ENCODE measurements at regions not wholly inside any gene's neighbourhood (a gene's known extent, or its start where the extent isn't known, plus 50 kb on each side); places are given as distances from the start of the nearest gene placed in this dataset.
"Not testable (repeated sequence)": the region's sequence is repeated elsewhere in the genome, so short reads cannot be mapped to it uniquely, and the experiment has no call there.

- DNase-seq (no peak), ATAC-seq (no peak)
- ChIA-PET CTCF (no interaction called here), POLR2A (no interaction called here)
- no peak overlapping the region for H3K27ac Mint-ChIP-seq
- H3K36me3 Mint-ChIP-seq (ENCODE audit: low read depth), result no peaks in the 10 kb centered on the region
- peaks cover 6% of the 10 kb centered on the region for H3K27me3 Mint-ChIP-seq
- no peaks in the 10 kb centered on the region for H3K9me3 Mint-ChIP-seq (ENCODE audit: low read depth)
- intact Hi-C loops (cut with DNase I, micrococcal nuclease), result no loop called here
- H3K4me1 Mint-ChIP-seq, result no peaks in the 10 kb centered on the region
- H3K4me3 Mint-ChIP-seq, result no peak overlapping the region
Observed at GRCh38 chr18:78868330-78869316, 111.0 kb upstream of the SALL3 start.

- POLR2A ChIA-PET, result no interaction called here
- intact Hi-C loops (cut with DNase I, micrococcal nuclease), result loop anchor here (10.0 kb wide), 2 partner anchors 373 to 773 kb away; no protein-coding TSS in a partner anchor
- Mint-ChIP-seq H3K27ac (no peak overlapping the region), H3K4me3 (no peak overlapping the region), H3K9me3 (ENCODE audit: low read depth) (no peaks in the 10 kb centered on the region), H3K27me3 (peaks cover 6% of the 10 kb centered on the region), H3K36me3 (ENCODE audit: low read depth) (no peaks in the 10 kb centered on the region), H3K4me1 (no peaks in the 10 kb centered on the region)
- DNase-seq (no peak), ATAC-seq (no peak)
- CTCF ChIA-PET, result no interaction called here
Observed at GRCh38 chr18:78871618-78872017, 108.0 kb upstream of the SALL3 start.

GRCh38 chr18:78873926-78874500, 105.6 kb upstream of the SALL3 start:
- DNase-seq, result no peak

GRCh38 chr18:78875016-78875777, 104.4 kb upstream of the SALL3 start:
- DNase-seq (peak; percentile 65), ATAC-seq (peak; percentile 39)
- no peaks in the 10 kb centered on the region for H3K36me3 Mint-ChIP-seq (ENCODE audit: low read depth)
- intact Hi-C loops (cut with DNase I, micrococcal nuclease), result loop anchor here (1.0 to 10.0 kb wide), 6 partner anchors 111 to 770 kb away; no protein-coding TSS in a partner anchor
- H3K27me3 Mint-ChIP-seq, result peaks cover 12% of the 10 kb centered on the region
- ChIA-PET CTCF (interaction anchor here (0.6 to 2.2 kb wide), 7 partner anchors 8 to 857 kb away, joined by 3 to 8 read pairs (median 4); no protein-coding TSS in a partner anchor), POLR2A (no interaction called here)
- no peak overlapping the region for H3K4me3 Mint-ChIP-seq
- no peaks in the 10 kb centered on the region for H3K4me1 Mint-ChIP-seq
- H3K27ac Mint-ChIP-seq, result no peak overlapping the region
- H3K9me3 Mint-ChIP-seq (ENCODE audit: low read depth), result no peaks in the 10 kb centered on the region

More at GRCh38 chr18:78873926-78874500, 105.6 kb upstream of the SALL3 start:
- Mint-ChIP-seq H3K27me3 (peaks cover 12% of the 10 kb centered on the region), H3K4me3 (no peak overlapping the region), H3K4me1 (no peaks in the 10 kb centered on the region), H3K27ac (no peak overlapping the region), H3K9me3 (ENCODE audit: low read depth) (no peaks in the 10 kb centered on the region), H3K36me3 (ENCODE audit: low read depth) (no peaks in the 10 kb centered on the region)
- ChIA-PET CTCF (interaction anchor here (0.6 to 1.6 kb wide), 3 partner anchors 8 to 367 kb away, joined by 3 read pairs; no protein-coding TSS in a partner anchor), POLR2A (interaction anchor here (0.6 kb wide), 1 partner anchor 528 kb away, joined by 4 read pairs; no protein-coding TSS in a partner anchor)
- intact Hi-C loops (cut with DNase I, micrococcal nuclease), result loop anchor here (10.0 kb wide), 2 partner anchors 371 to 771 kb away; no protein-coding TSS in a partner anchor
- no peak for ATAC-seq

GRCh38 chr18:78875778-78876650, 103.6 kb upstream of the SALL3 start:
- no peak overlapping the region for H3K27ac Mint-ChIP-seq
- H3K4me3 Mint-ChIP-seq, result no peak overlapping the region
- H3K36me3 Mint-ChIP-seq (ENCODE audit: low read depth), result no peaks in the 10 kb centered on the region
- ATAC-seq (no peak), DNase-seq (no peak)
- ChIA-PET CTCF (interaction anchor here (0.6 to 2.2 kb wide), 5 partner anchors 8 to 858 kb away, joined by 3 to 8 read pairs (median 4); no protein-coding TSS in a partner anchor), POLR2A (no interaction called here)
- no peaks in the 10 kb centered on the region for H3K4me1 Mint-ChIP-seq
- H3K27me3 Mint-ChIP-seq, result peaks cover 12% of the 10 kb centered on the region
- intact Hi-C loops (cut with DNase I, micrococcal nuclease), result loop anchor here (1.0 to 10.0 kb wide), 6 partner anchors 110 to 769 kb away; no protein-coding TSS in a partner anchor
- no peaks in the 10 kb centered on the region for H3K9me3 Mint-ChIP-seq (ENCODE audit: low read depth)

GRCh38 chr18:78876868-78877267, 102.8 kb upstream of the SALL3 start:
- POLR2A ChIA-PET, result no interaction called here
- no peak for ATAC-seq
- CTCF ChIA-PET, result interaction anchor here (1.0 to 2.2 kb wide), 2 partner anchors 23 to 110 kb away, joined by 3 to 8 read pairs; no protein-coding TSS in a partner anchor

GRCh38 chr18:78878335-78878734, 101.3 kb upstream of the SALL3 start:
- Mint-ChIP-seq H3K4me1 (no peaks in the 10 kb centered on the region), H3K36me3 (ENCODE audit: low read depth) (no peaks in the 10 kb centered on the region), H3K27me3 (peaks cover 13% of the 10 kb centered on the region), H3K27ac (no peak overlapping the region), H3K4me3 (no peak overlapping the region), H3K9me3 (ENCODE audit: low read depth) (no peaks in the 10 kb centered on the region)
- no peak for DNase-seq
- no peak for ATAC-seq
- POLR2A ChIA-PET, result no interaction called here
- intact Hi-C loops (cut with DNase I, micrococcal nuclease), result loop anchor here (5.0 to 10.0 kb wide), 4 partner anchors 109 to 766 kb away; no protein-coding TSS in a partner anchor
- CTCF ChIA-PET, result no interaction called here

More at GRCh38 chr18:78876868-78877267, 102.8 kb upstream of the SALL3 start:
- Mint-ChIP-seq H3K4me1 (no peaks in the 10 kb centered on the region), H3K27me3 (peaks cover 12% of the 10 kb centered on the region), H3K27ac (no peak overlapping the region), H3K36me3 (ENCODE audit: low read depth) (no peaks in the 10 kb centered on the region), H3K9me3 (ENCODE audit: low read depth) (no peaks in the 10 kb centered on the region), H3K4me3 (no peak overlapping the region)
- intact Hi-C loops (cut with DNase I, micrococcal nuclease), result loop anchor here (5.0 to 10.0 kb wide), 4 partner anchors 110 to 768 kb away; no protein-coding TSS in a partner anchor
- DNase-seq, result no peak

GRCh38 chr18:78879072-78879883, 100.3 kb upstream of the SALL3 start:
- CTCF ChIA-PET, result interaction anchor here (1.0 kb wide), 1 partner anchor 22 kb away, joined by 3 read pairs; no protein-coding TSS in a partner anchor
- H3K4me3 Mint-ChIP-seq; H3K36me3 Mint-ChIP-seq (ENCODE audit: low read depth); POLR2A ChIA-PET; H3K27ac Mint-ChIP-seq; H3K9me3 Mint-ChIP-seq (ENCODE audit: low read depth); ATAC-seq; H3K4me1 Mint-ChIP-seq: not testable (repeated sequence)
- H3K27me3 Mint-ChIP-seq, result peaks cover 13% of the 10 kb centered on the region
- intact Hi-C loops (cut with DNase I, micrococcal nuclease), result loop anchor here (5.0 to 10.0 kb wide), 4 partner anchors 108 to 766 kb away; no protein-coding TSS in a partner anchor
- DNase-seq, result peak; percentile 25

GRCh38 chr18:78882585-78882984, 97.0 kb upstream of the SALL3 start:
- POLR2A ChIA-PET, result no interaction called here

More at GRCh38 chr18:78882585-78882984, 97.0 kb upstream of the SALL3 start:
- no peak for ATAC-seq
- Mint-ChIP-seq H3K27ac (no peak overlapping the region), H3K36me3 (ENCODE audit: low read depth) (no peaks in the 10 kb centered on the region), H3K4me3 (no peak overlapping the region), H3K9me3 (ENCODE audit: low read depth) (peaks cover 22% of the 10 kb centered on the region), H3K4me1 (no peaks in the 10 kb centered on the region), H3K27me3 (peaks cover 9% of the 10 kb centered on the region)
- DNase-seq, result no peak
- CTCF ChIA-PET, result interaction anchor here (0.8 kb wide), 1 partner anchor 9 kb away, joined by 3 read pairs; no protein-coding TSS in a partner anchor
- intact Hi-C loops (cut with DNase I, micrococcal nuclease), result no loop called here
